Stromal cell of bone marrow (primary cell): ENCODE measurements at regions not wholly inside any gene's neighbourhood (a gene's known extent, or its start where the extent isn't known, plus 50 kb on each side); places are given as distances from the start of the nearest gene placed in this dataset.
"Not testable (repeated sequence)": the region's sequence is repeated elsewhere in the genome, so short reads cannot be mapped to it uniquely, and the experiment has no call there.

Source experiments
- DNase-seq: peaks from one replicate; pipeline ENCODE4 v3.0.0-alpha.2; 2012; ENCODE audit warnings: low read depth

GRCh38 chr6:3672339-3672738 lies 79.2 kb downstream of the PXDC1 start:
- DNase-seq: not testable (repeated sequence)

GRCh38 chr6:3671382-3671781 lies 80.1 kb downstream of the PXDC1 start:
- no peak for DNase-seq

GRCh38 chr6:3670356-3670755 lies 81.2 kb downstream of the PXDC1 start:
- DNase-seq: no peak

GRCh38 chr6:3669916-3670315 lies 81.6 kb downstream of the PXDC1 start:
- no peak for DNase-seq

GRCh38 chr6:3665608-3666007 lies 85.9 kb downstream of the PXDC1 start:
- no peak for DNase-seq

GRCh38 chr6:3664625-3665041 lies 86.9 kb downstream of the PXDC1 start:
- DNase-seq: no peak

GRCh38 chr6:3663811-3664210 lies 87.7 kb downstream of the PXDC1 start:
- DNase-seq: no peak

GRCh38 chr6:3663081-3663480 lies 88.4 kb downstream of the PXDC1 start:
- DNase-seq: no peak

- no peak for DNase-seq
Observed at GRCh38 chr6:3661390-3661789, 90.1 kb downstream of the PXDC1 start.

- no peak for DNase-seq
Observed at GRCh38 chr6:3660473-3660872, 91.0 kb downstream of the PXDC1 start.

- DNase-seq: no peak
Observed at GRCh38 chr6:3659748-3660147, 91.8 kb downstream of the PXDC1 start.

- DNase-seq: no peak
Observed at GRCh38 chr6:3656076-3656475, 95.4 kb downstream of the PXDC1 start.

GRCh38 chr6:3654898-3655297 lies 96.6 kb downstream of the PXDC1 start:
- no peak for DNase-seq

- DNase-seq: no peak
Observed at GRCh38 chr6:3654436-3654835, 97.1 kb downstream of the PXDC1 start.

- no peak for DNase-seq
Observed at GRCh38 chr6:3653528-3654070, 97.9 kb downstream of the PXDC1 start.

- no peak for DNase-seq
Observed at GRCh38 chr6:3651698-3652229, 99.7 kb downstream of the PXDC1 start.

GRCh38 chr6:3650959-3651697 lies 100.4 kb downstream of the PXDC1 start:
- no peak for DNase-seq

GRCh38 chr6:3650076-3650958 lies 101.2 kb downstream of the PXDC1 start:
- DNase-seq: no peak

GRCh38 chr6:3648724-3649123 lies 102.8 kb downstream of the PXDC1 start:
- DNase-seq: no peak

- DNase-seq: no peak
Observed at GRCh38 chr6:3646616-3647362, 104.7 kb downstream of the PXDC1 start.

- no peak for DNase-seq
Observed at GRCh38 chr6:3644739-3645012, 106.8 kb downstream of the PXDC1 start.
